GM12875 (cell line): ENCODE measurements at regions not wholly inside any gene's neighbourhood (a gene's known extent, or its start where the extent isn't known, plus 50 kb on each side); places are given as distances from the start of the nearest gene placed in this dataset.

Source experiments
- H3K4me3 ChIP-seq: one replicate; pipeline ENCODE4 v1.5.1; 2011; ENCODE audit warnings: low read depth, low read length, control low read depth
- CTCF ChIP-seq: IDR thresholded peaks from 2 replicates; pipeline ENCODE4 v1.5.1; 2011; ENCODE audit warnings: low read depth, mild to moderate bottlenecking, control low read depth, inconsistent platforms, low read length, moderate library complexity, borderline replicate concordance; ENCODE audit not compliant: insufficient read depth

DNA sequence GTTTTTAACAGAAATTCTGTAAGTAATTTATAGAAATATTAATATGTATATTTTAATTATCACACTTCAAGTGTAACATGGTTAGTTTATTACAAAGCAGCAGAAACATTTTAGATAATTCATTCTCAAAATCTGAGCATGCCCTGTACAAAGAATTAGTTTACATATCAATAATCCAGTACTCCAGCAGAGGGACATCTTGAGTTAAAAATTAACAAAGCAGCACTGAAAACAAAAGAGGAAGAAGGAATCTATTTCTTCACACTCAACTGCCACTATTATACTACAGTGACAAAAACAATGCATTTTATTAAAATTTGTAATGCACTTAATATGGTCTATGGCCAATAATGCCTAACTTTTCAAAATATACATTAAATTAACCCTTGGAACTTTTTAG, 179.1 kb upstream of the KLHL4 start:
- H3K4me3 ChIP-seq: no peak overlapping the region
- TF ChIP-seq CTCF: no peak

GRCh38 chrX:87370865-87371264, 146.7 kb upstream of the KLHL4 start:
- TF ChIP-seq CTCF: no peak
- H3K4me3 ChIP-seq: no peak overlapping the region

DNA sequence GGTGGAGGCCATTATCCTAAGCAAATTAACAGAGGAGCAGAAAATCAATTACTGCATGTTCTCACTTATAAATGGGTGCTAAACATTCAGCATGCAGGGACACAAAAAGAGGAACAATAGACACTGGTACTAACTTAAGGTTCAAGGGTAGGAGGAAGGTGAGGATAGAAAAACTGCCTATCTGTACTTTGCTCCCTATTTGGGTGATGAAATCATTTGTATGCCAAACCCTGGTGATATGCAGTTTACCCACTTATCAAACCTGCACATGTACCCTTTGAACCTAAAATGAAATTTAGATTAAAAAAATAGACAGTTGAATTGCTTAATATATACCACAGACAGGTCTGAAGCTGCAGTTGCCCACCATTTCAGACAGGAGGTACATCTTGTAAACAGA, 143.3 kb upstream of the KLHL4 start:
- TF ChIP-seq CTCF: no peak
- no peak overlapping the region for H3K4me3 ChIP-seq

DNA sequence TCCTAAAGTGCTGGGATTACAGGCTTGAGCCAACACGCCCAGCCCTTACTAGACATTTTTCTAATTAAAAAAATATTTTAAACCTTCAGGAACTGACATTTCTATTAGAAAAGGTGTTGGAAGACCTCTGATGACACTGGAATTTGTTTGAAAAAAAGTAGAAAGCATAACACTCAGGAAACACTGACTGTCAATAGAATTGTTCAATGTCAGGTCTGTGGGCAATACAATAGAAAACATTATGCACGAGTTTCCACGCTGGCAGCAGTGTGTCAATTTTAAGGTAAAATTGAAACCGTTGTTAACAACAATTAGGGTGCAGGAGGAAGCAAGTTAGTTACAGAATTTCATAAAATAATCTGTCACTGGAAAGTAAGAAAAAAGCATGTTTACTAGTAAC, 140.7 kb upstream of the KLHL4 start:
- H3K4me3 ChIP-seq: no peak overlapping the region
- TF ChIP-seq CTCF: no peak

GRCh38 chrX:87388381-87388780, 129.2 kb upstream of the KLHL4 start:
- TF ChIP-seq CTCF: no peak
- H3K4me3 ChIP-seq: no peak overlapping the region

DNA sequence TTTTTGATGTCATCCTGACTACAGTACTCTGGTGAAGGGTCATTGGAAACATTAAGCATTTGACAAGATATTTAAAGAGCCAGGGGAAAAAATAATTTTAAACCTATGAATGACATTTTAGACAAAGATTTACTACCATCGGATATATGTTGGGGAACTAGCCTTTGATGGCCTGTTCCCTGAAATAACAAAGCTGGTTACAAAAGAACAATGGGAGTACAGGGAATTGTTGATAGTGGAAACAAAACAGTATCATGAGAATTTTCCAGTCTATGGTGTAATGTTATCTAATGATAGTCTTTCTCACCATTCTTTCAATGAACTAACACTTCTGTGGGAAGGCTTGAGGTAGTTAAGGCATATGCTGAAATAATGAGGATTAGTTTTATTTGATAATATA, 125.9 kb upstream of the KLHL4 start:
- TF ChIP-seq CTCF: no peak
- no peak overlapping the region for H3K4me3 ChIP-seq

GRCh38 chrX:87392369-87392768, 125.2 kb upstream of the KLHL4 start:
- TF ChIP-seq CTCF: no peak
- no peak overlapping the region for H3K4me3 ChIP-seq
